ENCODE measurements at regions not wholly inside any gene's neighbourhood (a gene's known extent, or its start where the extent isn't known, plus 50 kb on each side); places are given as distances from the start of the nearest gene placed in this dataset.

DNA sequence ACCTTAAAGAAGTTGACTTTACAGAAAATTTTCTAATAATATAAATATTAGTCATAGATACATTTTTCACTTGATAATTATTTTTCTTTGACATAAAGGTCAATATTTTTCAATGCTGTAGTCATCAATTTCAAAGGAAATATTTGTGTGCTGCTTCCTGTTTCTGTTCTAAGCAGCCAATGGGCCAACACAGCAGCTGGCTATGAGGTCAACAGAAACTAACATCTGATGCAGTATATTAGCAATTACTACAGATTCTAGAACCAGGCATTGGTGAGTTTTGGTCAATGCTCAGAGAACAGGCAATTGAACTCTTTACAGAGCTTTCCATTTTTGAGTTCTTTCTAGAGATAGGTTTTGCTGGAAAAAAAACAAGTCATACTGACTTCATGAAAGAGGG is 669.6 kb upstream of the NRSN1 start:
- no peak overlapping the region for H3K27ac ChIP-seq
- TF ChIP-seq CTCF (conservative IDR thresholded peaks at IDR 0.05) (no peak), ZFX (IDR thresholded peaks at IDR 0.05) (no peak)

- no peak overlapping the region for H3K27ac ChIP-seq
Measured at GRCh38 chr6:23457321-23457720, 668.7 kb upstream of the NRSN1 start.

GRCh38 chr6:23465912-23466311 is 660.1 kb upstream of the NRSN1 start:
- H3K27ac ChIP-seq = no peak overlapping the region
- TF ChIP-seq ZFX (IDR thresholded peaks at IDR 0.05) (no peak), CTCF (conservative IDR thresholded peaks at IDR 0.05) (no peak)

More at GRCh38 chr6:23457321-23457720, 668.7 kb upstream of the NRSN1 start:
- no peak for TF ChIP-seq ZFX (IDR thresholded peaks at IDR 0.05)
- TF ChIP-seq CTCF (conservative IDR thresholded peaks at IDR 0.05) = no peak

GRCh38 chr6:23477586-23477985 is 648.4 kb upstream of the NRSN1 start:
- TF ChIP-seq ZFX (IDR thresholded peaks at IDR 0.05) (no peak), CTCF (conservative IDR thresholded peaks at IDR 0.05) (no peak)
- no peak overlapping the region for H3K27ac ChIP-seq

GRCh38 chr6:23478312-23478711 is 647.7 kb upstream of the NRSN1 start:
- no peak overlapping the region for H3K27ac ChIP-seq

DNA sequence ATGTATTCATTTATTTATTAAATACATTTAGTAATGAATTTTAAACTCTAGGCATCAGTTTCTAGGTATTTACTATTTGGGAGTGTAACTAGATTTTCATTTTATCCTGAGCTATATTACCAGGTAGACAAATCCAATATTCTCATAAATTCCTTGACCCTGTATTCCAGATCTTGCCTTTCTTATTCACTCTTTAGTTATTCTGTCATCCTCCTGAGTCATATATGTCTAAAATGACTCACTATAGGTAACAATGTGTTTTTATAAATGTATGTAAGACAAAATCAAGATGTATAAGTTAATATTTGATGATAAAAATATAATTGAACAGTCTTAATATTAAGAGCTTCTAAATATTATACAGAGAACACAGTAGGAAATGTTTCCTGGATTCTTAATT is 642.1 kb upstream of the NRSN1 start:
- TF ChIP-seq CTCF (conservative IDR thresholded peaks at IDR 0.05) (no peak), ZFX (IDR thresholded peaks at IDR 0.05) (no peak)
- no peak overlapping the region for H3K27ac ChIP-seq

More at GRCh38 chr6:23478312-23478711, 647.7 kb upstream of the NRSN1 start:
- no peak for TF ChIP-seq ZFX (IDR thresholded peaks at IDR 0.05)
- TF ChIP-seq CTCF (conservative IDR thresholded peaks at IDR 0.05) = no peak

GRCh38 chr6:23494367-23494766 is 631.6 kb upstream of the NRSN1 start:
- H3K27ac ChIP-seq = no peak overlapping the region
- no peak for TF ChIP-seq ZFX (IDR thresholded peaks at IDR 0.05)
- no peak for TF ChIP-seq CTCF (conservative IDR thresholded peaks at IDR 0.05)
